GM18519 (cell line): ENCODE measurements at regions not wholly inside any gene's neighbourhood (a gene's known extent, or its start where the extent isn't known, plus 50 kb on each side); places are given as distances from the start of the nearest gene placed in this dataset.

Source experiments
- ATAC-seq: cut with Tn5 transposase; IDR thresholded peaks from one replicate; pipeline ENCODE4 v1.9.1; 2021; ENCODE audit warnings: mild to moderate bottlenecking, moderate library complexity; ENCODE audit not compliant: unreplicated experiment, low FRiP score

DNA sequence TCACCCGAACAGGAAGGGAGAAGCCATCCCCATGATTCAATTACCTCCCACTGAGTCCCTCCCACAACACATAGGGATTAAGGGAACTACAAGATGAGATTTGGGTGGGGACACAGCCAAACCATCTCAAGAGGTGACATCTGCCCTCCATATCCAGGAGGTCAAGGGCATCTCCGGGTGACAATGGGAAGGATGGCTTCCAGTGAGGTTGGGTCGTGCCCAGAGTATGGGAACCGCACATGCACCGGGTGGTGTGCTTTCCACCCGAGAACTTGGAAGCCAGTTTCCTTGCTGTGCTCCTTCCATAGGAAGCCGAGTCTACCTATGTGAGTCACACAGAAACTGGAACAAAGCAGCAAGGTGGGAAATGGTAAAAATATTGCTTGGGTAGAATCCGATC, 216.9 kb upstream of the SALL3 start:
- no peak for ATAC-seq

DNA sequence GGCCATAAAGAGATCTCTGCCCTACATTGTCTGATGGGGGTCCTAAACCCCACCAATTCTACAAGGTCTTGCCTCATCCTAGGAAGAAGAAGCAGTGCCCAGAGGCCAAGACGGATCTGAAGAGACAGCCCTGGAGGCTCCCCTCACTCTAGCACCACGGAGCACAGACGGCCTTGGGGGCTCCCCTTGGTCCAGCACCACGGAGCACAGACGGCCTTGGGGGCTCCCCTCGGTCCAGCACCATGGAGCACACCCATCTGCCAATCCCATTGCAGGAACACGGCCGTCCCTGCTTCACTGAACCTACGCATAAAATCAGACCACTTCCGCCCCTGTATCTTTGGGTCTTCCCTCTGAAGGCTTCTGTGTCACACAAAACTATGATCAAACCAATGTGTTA, 215.1 kb upstream of the SALL3 start:
- no peak for ATAC-seq

DNA sequence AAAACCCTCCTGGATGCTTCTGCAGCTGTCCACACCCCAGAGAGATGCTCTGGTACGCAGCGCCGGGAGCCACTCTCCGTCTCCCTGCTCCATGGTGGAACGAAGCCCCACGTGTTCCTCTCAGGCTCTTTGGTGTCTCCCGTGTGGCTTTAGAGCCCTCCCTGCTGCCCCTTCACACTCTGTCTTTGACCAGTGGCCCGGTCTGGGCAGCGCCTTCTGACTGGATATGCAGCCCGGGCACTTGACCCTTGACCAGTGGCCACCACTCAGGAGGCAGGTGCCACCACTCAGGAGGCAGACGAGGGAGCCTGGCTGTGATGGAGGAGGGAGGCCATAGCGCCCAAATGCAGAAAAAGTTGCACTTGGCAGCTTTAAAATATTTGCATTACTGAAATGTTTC, 214.5 kb upstream of the SALL3 start:
- ATAC-seq = no peak

DNA sequence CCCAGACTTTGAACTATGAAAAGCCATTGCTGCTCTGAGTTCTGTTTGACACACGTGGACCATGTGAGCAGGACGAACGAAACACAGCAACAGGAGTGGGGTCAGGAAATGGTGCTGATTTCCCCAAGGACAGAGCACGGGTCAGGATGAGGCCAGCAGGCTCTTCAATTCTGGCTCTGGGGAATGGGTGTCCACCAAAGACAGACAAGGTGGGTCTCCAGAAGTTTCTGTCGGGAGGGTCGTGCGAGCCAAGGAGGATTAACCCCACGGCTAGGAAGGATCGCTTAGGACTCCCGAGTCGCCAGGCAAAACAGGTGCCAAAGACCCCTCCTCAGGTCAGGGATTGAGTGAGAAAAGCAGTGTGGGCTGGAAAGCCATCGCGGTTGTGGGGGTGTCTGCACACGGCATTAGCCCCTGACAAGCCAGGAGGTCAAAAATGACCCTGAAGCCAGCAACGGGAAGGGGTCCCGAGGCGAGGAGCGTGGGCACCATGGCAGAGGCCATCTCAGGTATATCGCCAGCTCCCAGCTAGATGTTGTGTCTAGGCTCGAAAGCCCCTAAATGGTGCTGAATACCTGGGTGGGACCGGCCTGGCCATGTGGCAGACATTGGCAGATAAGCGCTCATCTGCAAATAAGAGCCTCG, 213.9 kb upstream of the SALL3 start:
- no peak for ATAC-seq

DNA sequence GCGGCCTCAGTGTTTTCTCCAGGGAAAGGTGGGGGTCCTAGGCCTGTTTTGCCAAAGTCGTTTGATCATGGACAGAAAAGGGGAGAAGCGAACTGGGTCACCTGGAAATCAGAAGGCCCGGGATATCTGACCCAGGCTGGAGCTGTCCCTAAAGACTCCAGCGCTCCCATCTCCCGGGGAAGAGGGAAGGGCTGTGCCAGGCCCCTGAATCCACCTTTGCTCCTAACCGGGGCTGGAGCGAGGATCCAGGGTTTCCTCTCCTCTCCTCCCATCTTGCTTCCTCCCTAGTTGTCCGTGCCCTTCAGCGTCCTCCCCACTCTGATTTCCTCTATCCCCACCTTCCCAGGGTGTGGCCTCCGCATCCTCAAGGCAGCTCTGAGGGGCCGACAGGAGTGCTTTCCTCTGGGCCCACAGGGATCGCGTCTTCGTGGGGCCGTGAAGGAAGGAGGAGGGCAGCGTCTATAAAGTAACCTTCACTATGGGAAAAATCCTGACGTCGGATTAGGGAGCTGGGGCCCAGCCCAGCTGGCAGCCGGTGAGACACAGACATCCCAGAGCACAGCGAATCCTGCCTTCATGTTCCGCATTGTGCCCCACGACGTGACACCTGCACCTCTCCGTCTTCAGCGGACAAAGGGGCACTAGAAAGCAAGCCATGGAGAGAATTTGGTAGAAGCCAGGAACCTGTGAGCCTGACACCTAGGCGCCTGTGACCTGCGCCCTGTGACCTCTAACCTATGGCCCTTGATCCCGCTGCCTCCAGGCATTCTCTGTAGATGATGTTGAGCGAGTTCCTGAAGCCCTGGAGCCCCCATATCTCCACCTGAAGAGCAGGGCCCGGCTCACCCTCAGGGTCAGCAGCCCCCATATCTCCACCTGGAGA, 212.7 kb upstream of the SALL3 start:
- ATAC-seq = no peak

DNA sequence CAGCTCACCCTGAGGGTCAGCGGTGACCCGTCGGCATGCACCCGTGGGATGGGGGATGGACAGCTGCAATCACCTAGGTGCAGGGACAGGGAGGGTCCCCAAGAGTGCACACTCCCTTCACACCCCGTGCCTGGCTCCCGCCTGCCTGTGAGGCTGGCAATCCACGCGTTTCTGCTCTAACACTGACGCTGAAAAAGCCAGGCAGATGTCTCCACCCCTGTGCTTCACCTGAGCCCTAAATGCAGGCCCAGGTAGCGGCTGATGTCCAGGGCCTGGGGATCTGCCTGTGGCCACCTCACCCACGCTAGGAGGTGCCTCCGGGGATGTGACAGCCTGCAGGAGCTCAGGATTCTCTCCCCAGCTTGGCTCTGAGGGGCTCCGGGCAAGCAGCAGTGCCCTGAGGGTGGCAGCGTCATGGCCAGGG, 212.0 kb upstream of the SALL3 start:
- ATAC-seq = no peak

DNA sequence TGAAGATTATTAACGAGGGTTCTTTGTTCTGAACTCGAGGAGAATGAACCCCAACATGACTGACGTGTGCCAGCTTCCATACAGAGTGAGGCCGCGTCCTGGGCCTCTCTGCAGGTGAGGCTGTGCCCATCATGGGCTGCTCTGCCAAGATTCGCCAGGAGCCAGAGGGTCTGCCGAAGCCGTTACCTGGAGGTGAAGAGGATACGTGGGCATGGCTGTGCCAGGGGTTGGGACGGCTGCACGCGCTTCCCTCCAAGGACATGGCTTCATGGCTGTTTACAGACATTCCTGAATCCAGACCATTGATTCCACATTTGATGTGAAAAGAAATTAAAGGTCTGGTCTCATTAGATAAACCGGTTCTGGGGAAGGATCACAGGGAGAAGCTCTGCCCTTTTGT, 211.4 kb upstream of the SALL3 start:
- no peak for ATAC-seq

DNA sequence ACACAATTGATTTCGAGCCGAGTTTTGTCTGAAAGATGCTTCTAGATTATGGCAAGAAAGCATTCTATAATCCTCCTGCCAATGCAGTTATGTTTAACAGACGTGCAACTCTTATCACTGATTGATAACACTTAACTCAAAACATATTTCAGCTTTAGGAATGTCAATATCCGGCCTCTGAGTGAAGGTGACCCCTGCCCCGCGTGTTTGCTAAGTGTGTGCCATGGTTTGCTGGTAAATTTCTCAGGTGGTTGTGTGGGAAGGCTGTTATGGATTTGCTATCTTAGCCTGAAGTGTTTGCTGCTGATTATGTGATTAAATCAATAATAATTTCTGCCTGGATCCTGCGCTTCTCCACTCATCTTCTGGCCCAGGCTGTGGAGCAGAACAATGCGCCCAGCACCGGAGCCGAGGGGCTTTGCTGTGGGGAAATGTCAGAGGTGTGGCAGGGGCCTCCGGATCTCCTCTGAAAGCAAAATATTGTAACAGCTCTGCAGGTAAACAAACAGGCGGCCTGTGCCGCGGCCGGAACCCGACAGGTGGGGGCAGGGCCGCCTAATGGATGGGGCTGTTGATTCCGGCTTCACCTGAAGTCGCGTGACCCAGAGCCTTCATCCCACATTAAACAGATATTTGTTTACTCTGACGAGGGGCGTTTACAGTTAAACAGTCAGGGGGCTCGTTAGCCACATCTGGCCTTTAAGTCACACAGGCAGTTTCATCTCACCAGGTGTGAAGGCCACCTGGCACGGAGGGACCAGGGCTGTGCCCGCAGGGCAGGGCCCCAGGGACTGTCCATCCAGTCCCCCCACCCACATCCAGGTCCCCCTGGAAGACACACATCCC, 210.7 kb upstream of the SALL3 start:
- no peak for ATAC-seq

DNA sequence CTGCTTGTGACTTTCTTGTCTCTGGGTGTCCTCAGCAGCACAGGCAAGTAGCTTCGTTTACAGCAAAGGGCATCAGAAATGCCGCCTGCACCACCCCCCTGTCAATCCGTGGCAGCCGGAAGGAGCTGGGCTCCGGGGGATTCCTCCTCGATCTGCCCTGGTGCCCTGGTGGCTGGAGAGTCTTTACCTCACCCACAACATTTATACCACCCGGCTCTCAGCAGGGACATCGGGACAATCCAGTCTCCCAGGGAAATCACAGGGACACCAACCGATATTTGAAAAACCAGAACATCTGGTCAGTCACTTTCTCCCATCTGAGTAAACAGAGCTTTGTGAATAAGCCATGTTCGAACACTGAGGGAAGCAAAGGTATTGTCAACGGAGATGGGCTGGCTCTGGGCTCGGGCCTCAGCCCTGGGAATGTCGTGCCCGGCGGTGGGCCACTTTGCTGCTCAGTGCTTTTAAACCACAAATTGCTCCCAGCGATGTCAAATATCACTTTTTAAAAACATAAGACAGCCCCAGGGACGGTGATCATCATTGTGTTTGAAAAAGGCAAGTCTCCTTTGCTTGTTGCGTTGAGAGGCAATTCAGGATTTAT, 210.0 kb upstream of the SALL3 start:
- no peak for ATAC-seq

DNA sequence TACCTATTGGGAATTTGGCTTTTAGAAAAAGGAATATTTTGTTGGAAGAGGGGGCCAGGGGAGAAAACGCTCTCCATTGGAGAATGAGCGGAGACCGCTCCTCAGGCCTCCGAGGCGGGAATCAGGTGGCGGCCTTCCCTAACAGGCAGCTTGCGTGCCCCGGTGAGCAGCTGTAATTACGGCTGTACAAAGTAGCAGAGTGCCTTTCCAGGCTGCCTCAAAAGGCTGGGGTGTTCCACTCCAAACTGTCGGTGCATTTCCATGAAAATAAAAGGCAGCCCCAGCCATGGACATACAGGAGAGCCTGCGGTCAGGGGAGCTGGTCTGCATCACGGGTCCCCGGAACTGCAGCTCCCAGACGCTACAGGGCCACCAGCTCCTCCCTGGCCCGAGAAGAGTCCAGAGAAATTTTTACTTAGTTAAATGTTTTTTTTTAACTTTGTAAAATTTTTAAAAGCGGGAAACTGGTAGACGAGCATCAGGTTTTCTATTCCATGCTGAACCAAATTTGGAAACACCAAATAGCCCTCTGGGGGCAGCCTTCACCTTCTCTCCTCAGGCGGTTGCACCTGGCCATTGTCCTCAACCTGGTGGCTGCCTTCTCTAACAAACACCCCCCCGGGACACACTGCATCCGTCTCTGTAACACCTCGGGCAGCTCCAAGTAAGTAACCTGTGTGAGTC, 209.3 kb upstream of the SALL3 start:
- ATAC-seq = no peak

DNA sequence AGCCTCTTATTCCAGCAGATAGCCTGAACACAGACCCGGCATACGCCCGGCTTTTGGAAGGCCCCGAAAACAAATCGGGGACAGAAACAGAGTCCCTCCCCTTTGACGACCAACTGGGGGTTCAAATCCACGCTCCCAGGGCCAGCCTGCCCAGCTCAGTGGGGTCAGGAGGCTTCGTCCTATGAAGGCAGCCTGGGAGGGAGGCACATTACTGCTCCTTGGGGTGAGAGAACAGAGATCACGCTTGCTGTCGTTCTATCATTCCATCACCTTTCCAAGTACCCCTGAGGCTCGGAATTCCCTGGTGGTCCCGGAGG, 208.8 kb upstream of the SALL3 start:
- ATAC-seq = no peak

DNA sequence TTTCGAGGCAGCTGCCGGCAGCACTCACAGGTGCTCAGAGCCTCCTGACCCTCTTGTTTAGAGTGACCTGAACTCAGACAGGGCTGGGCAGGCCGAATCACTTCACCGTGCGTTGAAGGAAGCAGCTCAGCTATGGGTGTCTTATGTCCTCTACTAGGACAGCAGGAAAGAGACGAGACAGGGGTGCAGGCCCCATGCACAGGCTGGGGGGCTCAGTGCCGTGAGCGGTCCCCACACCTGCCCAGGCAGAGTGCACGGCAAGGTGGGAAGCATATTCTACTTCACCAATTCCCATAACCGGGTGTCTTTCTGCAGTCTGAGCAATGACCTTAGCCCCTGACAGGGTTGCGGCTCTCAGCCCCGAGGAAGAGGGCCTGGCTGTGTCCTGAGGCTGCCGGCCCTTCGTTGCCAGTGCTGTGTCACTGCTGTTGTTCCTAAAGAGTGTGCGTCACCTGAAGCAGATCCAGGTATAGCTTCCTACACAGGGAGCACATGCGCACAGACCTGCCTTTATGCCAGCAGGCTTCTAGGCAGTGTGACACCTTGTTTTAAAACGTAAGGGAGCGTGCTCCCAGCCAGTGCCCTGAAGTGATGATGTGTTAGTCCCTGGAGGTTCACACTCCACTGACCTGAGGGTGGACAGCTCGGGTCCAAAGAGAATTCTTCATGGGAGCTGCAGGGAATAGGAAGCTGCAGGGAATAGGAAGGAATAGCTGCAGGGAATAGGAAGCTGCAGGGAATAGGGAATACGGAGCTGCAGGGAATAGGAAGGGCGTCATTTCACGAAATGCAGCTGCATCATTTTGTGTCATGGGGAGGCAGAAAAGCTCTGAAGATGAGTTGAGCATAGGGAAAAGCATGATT, 207.9 kb upstream of the SALL3 start:
- no peak for ATAC-seq

DNA sequence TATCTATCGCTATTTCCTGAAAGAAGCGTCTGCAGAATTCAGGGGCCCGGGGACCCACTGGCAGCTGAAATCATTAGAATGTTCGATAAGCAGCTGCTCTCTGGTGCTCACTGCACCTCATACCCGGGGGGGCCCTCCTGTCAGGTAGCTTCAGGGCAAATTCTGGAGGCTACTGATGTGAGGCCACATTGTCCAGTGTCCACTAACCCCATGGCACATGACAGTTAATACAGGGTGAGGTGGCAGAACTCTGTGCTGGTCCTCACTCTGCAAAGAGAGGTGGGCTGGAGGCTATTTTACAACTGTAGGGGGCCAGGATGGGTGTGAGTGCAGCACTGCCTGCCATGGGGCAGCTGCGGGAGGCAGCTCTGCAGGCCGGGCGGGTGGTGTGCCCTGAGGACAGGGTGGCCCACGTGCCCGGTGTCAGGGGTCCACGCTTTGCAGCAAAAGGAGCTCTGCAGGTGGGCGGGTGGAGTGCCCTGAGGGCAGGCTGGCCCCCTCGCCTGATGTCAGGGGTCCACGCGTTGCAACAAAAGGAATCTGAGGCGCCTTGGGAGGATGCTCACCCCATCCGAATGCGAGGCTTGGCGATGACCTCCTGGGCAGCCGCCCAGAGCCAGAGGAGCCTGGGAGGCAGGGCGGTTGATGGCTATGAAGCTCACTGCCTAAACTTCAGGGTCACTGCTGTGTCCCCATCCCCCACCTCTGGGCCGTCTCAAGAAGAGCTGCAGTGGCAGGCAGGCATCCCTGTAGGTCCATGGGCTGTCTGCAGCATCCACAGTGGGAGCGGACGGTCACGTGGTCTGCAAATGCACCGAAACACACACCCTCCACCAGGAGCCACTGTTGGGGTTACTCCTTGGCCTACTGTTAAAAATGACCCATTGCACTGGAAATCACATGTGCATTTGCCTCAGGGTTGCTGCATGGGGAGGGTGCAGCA, 207.0 kb upstream of the SALL3 start:
- ATAC-seq = no peak

DNA sequence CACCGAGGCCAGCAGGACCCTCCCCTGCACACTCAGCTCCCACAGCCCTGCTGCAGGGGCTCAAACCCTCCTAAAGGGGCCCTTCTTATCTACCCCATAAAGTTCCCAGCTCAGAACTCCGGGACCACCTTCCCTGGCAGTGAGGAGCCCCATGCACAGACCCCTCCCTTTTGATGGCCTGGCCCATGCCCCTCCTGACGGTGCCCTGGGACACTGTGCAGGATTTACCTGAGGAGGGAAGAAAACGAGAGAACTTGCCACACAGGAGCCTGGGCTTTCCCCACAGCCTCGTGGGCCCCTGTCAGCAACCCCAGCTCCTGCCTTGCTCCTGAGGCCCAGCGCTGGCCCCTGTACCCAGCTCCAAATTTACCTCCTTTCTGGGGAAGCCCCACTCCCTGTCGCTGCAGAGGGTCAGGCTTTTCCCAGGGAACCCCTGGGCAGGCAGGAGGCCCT, 206.3 kb upstream of the SALL3 start:
- ATAC-seq = no peak

DNA sequence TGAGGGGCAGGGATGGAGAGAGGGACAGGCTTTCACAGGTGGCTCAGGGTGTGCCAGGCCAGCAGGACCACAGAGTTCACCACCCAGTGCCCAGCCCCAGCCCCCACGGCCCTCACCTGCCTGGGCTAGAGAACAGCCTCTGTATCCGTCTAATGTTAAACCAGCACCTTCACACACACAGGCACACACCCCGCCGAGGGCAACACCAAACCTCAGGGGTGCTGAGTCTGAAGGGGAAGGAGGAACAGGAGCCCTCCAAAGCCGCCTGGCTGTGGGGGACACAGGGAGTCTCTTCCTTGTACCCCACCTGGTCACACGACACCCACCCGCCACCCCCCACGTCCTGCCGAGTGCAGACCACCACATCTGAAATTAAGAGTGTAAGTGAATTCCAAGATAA, 205.8 kb upstream of the SALL3 start:
- no peak for ATAC-seq

DNA sequence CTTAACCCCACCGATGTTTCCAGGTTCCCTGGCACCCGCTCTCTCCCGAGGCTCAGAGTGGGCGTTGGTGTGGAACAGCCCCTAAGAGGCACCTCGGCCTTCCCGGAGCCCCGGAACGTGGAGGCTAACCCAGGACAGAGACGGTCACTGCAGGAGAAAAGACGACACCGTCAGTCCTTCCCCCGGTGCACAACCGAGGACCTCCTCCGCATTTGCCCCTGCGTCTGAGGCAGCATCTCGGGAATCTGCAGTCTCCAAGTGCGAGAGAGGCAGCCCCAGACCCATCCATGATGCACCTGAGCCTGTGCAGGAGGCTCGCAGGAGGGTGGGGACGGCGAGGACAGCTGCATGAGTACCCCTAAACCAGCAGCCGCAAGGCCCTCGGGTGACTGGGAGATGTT, 204.9 kb upstream of the SALL3 start:
- ATAC-seq = no peak

DNA sequence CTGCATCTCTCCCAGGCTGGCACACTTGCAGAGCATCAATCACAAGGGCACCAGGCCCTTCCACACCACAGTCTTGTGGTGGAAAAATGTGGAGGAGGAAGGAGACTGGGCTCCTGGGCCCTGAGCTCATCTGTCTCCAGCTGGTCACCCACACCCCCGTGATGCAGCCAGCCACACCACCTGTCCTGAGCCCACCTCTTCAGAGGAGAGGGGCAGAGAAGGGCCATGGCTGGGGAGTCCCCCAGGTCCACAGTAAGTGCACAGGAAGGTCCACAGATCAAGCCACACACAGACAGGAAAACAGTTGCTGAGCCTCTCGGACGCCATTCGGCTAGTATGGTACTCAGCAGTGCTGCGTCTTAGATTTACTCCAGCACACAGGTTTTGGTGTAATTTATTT, 203.5 kb upstream of the SALL3 start:
- ATAC-seq = no peak

DNA sequence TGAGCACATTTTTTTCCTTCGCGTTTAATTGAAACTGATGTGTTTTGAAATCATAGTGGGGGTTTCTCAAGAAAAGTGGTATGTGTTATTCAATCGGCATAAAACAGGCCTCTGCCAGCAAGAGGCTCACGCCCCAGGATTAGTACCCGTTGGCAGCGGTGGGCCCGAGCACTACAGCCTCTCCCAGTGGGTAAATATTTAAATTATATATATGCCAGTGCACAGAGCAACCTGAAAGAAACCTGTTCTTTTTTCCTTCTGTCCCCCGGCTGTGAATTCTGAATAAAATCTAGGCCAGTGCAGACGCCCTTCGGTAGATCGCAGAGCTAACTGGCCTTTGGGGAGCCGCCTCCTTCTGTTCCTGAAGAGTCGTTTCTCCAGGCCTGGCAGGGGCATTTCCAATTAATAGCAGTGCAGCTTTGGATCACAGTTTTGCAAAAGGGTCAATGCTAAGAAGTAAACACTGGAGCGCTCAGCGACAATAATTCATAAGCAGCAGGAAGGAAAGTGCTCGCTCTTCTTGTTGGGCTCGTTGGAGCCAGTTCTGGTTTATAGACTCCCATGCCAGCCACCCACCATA, 202.8 kb upstream of the SALL3 start:
- ATAC-seq = no peak
